Body of pancreas (tissue), 1 donor: ENCODE measurements at regions not wholly inside any gene's neighbourhood (a gene's known extent, or its start where the extent isn't known, plus 50 kb on each side); places are given as distances from the start of the nearest gene placed in this dataset. TPM values are rescaled to one million over a fixed set of nuclear protein-coding genes. Genes with fewer than 3 reads are reported as not detected.

Experiments
- small RNA-seq: library from RNA; depleted of rRNA; stranded (forward); fragments of <200 nt; gene quantifications from one replicate; pipeline ENCODE3, GENCODE V24; 2016

Small RNA genes in the stretch of these regions (small RNA-seq; reads per million reads assigned to genes)
- gene Z99497.1 = not detected
